ENCODE measurements at regions not wholly inside any gene's neighbourhood (a gene's known extent, or its start where the extent isn't known, plus 50 kb on each side); places are given as distances from the start of the nearest gene placed in this dataset.

DNA sequence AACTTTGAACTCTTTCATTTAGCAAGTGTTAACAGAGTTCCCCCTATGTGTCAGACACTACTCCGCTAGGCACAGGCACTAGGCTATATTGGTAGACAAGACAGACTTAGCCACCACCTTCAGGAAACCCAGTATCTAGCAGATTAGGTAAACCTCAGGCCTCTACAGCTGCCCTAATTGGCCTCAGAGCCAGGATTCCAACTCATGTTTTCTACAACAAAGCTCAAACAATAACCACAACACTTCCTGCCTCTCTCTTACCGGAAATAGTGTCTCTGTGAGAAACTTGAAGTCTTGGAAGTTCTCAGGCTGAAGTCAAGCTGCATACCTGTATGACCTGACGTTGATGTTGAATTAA is 116.6 kb upstream of the SLC44A1 start:
- Histone ChIP-seq H3K4me1 (ENCODE audit: insufficient read depth) (peaks cover 5% of the 10 kb centered on the region), H3K36me3 (replicated peaks; ENCODE audit: insufficient read depth, low read depth) (no peaks in the 10 kb centered on the region), H4K20me1 (ENCODE audit: insufficient read depth, poor library complexity, severe bottlenecking) (no peaks in the 10 kb centered on the region), H2AFZ (no peak overlapping the region), H3K9me2 (replicated peaks; ENCODE audit: insufficient read depth) (no peaks in the 10 kb centered on the region), H3K27ac (peak overlapping the region; percentile 38), H3K79me2 (no peaks in the 10 kb centered on the region), H3K4me2 (no peak overlapping the region), H3K27me3 (no peaks in the 10 kb centered on the region), H3K4me3 (no peak overlapping the region), H3K9me3 (ENCODE audit: low read depth) (no peaks in the 10 kb centered on the region)
- DNase-seq (ENCODE audit: low spot score), result no peak
- WGBS (ENCODE audit: low lambda C conversion rate, missing lambda C conversion rate), result 74% methylated on average over 3 of the region's 3 CpGs
- TF ChIP-seq, protein P1, sequence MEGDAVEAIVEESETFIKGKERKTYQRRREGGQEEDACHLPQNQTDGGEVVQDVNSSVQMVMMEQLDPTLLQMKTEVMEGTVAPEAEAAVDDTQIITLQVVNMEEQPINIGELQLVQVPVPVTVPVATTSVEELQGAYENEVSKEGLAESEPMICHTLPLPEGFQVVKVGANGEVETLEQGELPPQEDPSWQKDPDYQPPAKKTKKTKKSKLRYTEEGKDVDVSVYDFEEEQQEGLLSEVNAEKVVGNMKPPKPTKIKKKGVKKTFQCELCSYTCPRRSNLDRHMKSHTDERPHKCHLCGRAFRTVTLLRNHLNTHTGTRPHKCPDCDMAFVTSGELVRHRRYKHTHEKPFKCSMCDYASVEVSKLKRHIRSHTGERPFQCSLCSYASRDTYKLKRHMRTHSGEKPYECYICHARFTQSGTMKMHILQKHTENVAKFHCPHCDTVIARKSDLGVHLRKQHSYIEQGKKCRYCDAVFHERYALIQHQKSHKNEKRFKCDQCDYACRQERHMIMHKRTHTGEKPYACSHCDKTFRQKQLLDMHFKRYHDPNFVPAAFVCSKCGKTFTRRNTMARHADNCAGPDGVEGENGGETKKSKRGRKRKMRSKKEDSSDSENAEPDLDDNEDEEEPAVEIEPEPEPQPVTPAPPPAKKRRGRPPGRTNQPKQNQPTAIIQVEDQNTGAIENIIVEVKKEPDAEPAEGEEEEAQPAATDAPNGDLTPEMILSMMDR (IDR thresholded peaks at IDR 0.05; ENCODE audit: poor library complexity), result no peak
- TF ChIP-seq EZH2 (IDR thresholded peaks at IDR 0.05; ENCODE audit: borderline replicate concordance), result no peak
- no peak for TF ChIP-seq EZH2phosphoT487 (IDR thresholded peaks at IDR 0.05; ENCODE audit: low read depth, severe bottlenecking, unreplicated experiment)

DNA sequence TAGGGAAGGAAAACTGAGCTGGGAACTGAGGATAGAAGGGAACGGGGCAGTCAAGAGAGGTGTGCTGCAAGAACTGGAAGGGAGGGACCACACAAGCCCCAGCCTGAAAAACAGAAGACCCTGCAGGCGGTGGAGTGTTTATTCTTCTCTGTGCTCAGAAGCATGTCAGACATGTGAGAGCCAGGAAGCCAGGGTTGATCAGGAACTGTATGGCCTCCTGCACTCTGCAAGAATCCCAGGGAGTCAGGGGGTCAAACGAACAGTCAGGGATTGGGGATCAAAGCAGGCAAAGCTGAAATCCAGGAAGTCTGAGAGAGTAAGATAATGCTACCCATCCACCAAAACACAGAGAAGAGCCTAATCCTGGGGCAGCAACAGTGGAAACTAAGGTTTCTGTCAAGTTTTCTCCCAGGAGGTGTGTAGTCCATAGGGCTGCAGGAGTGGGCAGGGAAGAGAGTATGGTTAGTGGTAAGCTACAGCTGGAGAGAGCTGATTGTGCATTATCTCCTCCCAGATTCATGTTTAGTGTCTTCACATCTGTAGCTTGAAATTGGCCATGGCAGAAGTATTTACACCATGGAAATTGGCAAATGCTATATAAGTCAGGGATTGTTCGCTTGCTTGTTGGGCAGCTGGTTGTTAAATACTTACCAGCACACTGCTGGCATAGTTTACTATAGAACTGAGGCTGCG is 115.4 kb upstream of the SLC44A1 start:
- Histone ChIP-seq H3K9me2 (replicated peaks; ENCODE audit: insufficient read depth) (no peaks in the 10 kb centered on the region), H2AFZ (no peak overlapping the region), H3K27ac (no peak overlapping the region), H3K36me3 (replicated peaks; ENCODE audit: insufficient read depth, low read depth) (no peaks in the 10 kb centered on the region), H3K4me1 (ENCODE audit: insufficient read depth) (peaks cover 5% of the 10 kb centered on the region), H3K4me2 (no peak overlapping the region), H3K4me3 (no peak overlapping the region), H4K20me1 (ENCODE audit: insufficient read depth, poor library complexity, severe bottlenecking) (no peaks in the 10 kb centered on the region), H3K27me3 (no peaks in the 10 kb centered on the region), H3K9me3 (ENCODE audit: low read depth) (no peaks in the 10 kb centered on the region), H3K79me2 (no peaks in the 10 kb centered on the region)
- 60% methylated on average over 5 of the region's 5 CpGs for WGBS (ENCODE audit: low lambda C conversion rate, missing lambda C conversion rate)
- TF ChIP-seq, protein P1 (IDR thresholded peaks at IDR 0.05; ENCODE audit: poor library complexity), result no peak
- no peak for TF ChIP-seq EZH2 (IDR thresholded peaks at IDR 0.05; ENCODE audit: borderline replicate concordance)
- TF ChIP-seq EZH2phosphoT487 (IDR thresholded peaks at IDR 0.05; ENCODE audit: low read depth, severe bottlenecking, unreplicated experiment), result no peak
- no peak for DNase-seq (ENCODE audit: low spot score)

DNA sequence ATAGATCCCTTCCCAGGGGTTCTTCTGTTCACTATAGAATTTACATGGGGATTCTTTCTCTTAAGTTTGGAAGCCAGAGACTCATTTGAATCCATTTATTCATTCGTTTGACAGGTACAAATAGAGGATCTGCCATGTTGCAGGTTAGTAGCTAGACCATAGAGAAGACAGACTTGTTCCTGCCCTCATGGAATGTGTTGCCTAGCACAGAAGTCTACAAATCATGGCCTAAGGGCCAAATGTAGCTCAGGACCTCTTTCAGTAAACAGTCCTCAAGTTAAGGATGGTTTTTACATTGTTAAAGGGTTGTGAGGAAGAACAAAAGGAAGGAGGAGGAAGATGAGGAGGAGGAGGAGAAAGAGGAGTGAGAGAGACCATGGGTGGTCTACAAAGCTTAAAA is 114.7 kb upstream of the SLC44A1 start:
- H3K4me1 ChIP-seq (ENCODE audit: insufficient read depth), result peaks cover 5% of the 10 kb centered on the region
- H3K27me3 ChIP-seq, result no peaks in the 10 kb centered on the region
- no peak overlapping the region for H2AFZ ChIP-seq
- H3K79me2 ChIP-seq, result no peaks in the 10 kb centered on the region
- H4K20me1 ChIP-seq (ENCODE audit: insufficient read depth, poor library complexity, severe bottlenecking), result no peaks in the 10 kb centered on the region
- H3K9me2 ChIP-seq (replicated peaks; ENCODE audit: insufficient read depth), result no peaks in the 10 kb centered on the region
- DNase-seq (ENCODE audit: low spot score), result no peak
- H3K4me2 ChIP-seq, result no peak overlapping the region
- TF ChIP-seq EZH2 (IDR thresholded peaks at IDR 0.05; ENCODE audit: borderline replicate concordance) (no peak), EZH2phosphoT487 (IDR thresholded peaks at IDR 0.05; ENCODE audit: low read depth, severe bottlenecking, unreplicated experiment) (no peak)
- TF ChIP-seq, protein P1 (IDR thresholded peaks at IDR 0.05; ENCODE audit: poor library complexity), result no peak
- no peak overlapping the region for H3K4me3 ChIP-seq
- no peak overlapping the region for H3K27ac ChIP-seq
- WGBS (ENCODE audit: low lambda C conversion rate, missing lambda C conversion rate), result 100% methylated on average over 1 of the region's 1 CpG
- no peaks in the 10 kb centered on the region for H3K36me3 ChIP-seq (replicated peaks; ENCODE audit: insufficient read depth, low read depth)
- H3K9me3 ChIP-seq (ENCODE audit: low read depth), result no peaks in the 10 kb centered on the region
